ENCODE measurements at regions not wholly inside any gene's neighbourhood (a gene's known extent, or its start where the extent isn't known, plus 50 kb on each side); places are given as distances from the start of the nearest gene placed in this dataset.

DNA sequence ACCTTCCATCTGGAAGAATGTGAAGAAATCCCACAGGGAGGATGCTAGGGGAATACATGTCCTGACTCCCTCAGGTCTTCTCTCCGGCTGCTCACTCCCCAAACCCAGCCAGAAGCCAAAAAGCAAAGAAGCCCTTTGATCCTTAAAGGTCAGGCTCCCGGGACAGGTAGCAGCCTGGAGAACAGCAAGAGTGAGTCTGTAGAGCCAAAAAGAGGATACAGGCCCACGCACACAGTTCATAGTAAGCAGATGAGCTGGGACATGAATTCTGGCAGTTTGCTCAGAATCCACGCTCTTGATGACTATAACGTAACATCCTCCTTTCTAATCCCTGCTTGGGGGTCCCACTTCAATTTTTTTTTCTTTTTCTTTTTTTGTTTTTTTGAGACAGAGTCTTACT, 72.0 kb upstream of the SLC44A1 start:
- Histone ChIP-seq H3K4me3 (no peak overlapping the region), H3K27ac (no peak overlapping the region), H3K9ac (no peak overlapping the region), H3K9me3 (no peaks in the 10 kb centered on the region), H4K20me1 (no peaks in the 10 kb centered on the region), H3K4me1 (peaks cover 8% of the 10 kb centered on the region), H3K4me2 (no peak overlapping the region), H3K36me3 (no peaks in the 10 kb centered on the region), H3K27me3 (no peaks in the 10 kb centered on the region)
- no peak for TF ChIP-seq Cebpa-rat (IDR thresholded peaks at IDR 0.05)

GRCh38 chr9:105173306-105173705, 71.1 kb upstream of the SLC44A1 start:
- H3K9ac ChIP-seq: no peak overlapping the region
- no peaks in the 10 kb centered on the region for H3K36me3 ChIP-seq
- H3K9me3 ChIP-seq: no peaks in the 10 kb centered on the region
- no peaks in the 10 kb centered on the region for H3K27me3 ChIP-seq
- H3K4me1 ChIP-seq: peaks cover 8% of the 10 kb centered on the region
- H4K20me1 ChIP-seq: no peaks in the 10 kb centered on the region
- no peak for TF ChIP-seq Cebpa-rat (IDR thresholded peaks at IDR 0.05)
- H3K27ac ChIP-seq: no peak overlapping the region
- H3K4me2 ChIP-seq: no peak overlapping the region
- H3K4me3 ChIP-seq: no peak overlapping the region

GRCh38 chr9:105173826-105174225, 70.6 kb upstream of the SLC44A1 start:
- no peak overlapping the region for H3K4me3 ChIP-seq
- H3K27ac ChIP-seq: no peak overlapping the region
- no peaks in the 10 kb centered on the region for H3K27me3 ChIP-seq
- no peaks in the 10 kb centered on the region for H3K9me3 ChIP-seq
- H3K4me1 ChIP-seq: peaks cover 8% of the 10 kb centered on the region
- no peaks in the 10 kb centered on the region for H4K20me1 ChIP-seq
- H3K36me3 ChIP-seq: no peaks in the 10 kb centered on the region
- H3K4me2 ChIP-seq: no peak overlapping the region
- no peak for TF ChIP-seq Cebpa-rat (IDR thresholded peaks at IDR 0.05)
- no peak overlapping the region for H3K9ac ChIP-seq

- H3K9me3 ChIP-seq: no peaks in the 10 kb centered on the region
- H3K4me1 ChIP-seq: peaks cover 8% of the 10 kb centered on the region
- no peaks in the 10 kb centered on the region for H3K36me3 ChIP-seq
- no peak overlapping the region for H3K9ac ChIP-seq
- no peaks in the 10 kb centered on the region for H4K20me1 ChIP-seq
- no peak overlapping the region for H3K27ac ChIP-seq
- no peaks in the 10 kb centered on the region for H3K27me3 ChIP-seq
- H3K4me3 ChIP-seq: no peak overlapping the region
- no peak for TF ChIP-seq Cebpa-rat (IDR thresholded peaks at IDR 0.05)
- no peak overlapping the region for H3K4me2 ChIP-seq
Measured at GRCh38 chr9:105176194-105176593, 68.3 kb upstream of the SLC44A1 start.

DNA sequence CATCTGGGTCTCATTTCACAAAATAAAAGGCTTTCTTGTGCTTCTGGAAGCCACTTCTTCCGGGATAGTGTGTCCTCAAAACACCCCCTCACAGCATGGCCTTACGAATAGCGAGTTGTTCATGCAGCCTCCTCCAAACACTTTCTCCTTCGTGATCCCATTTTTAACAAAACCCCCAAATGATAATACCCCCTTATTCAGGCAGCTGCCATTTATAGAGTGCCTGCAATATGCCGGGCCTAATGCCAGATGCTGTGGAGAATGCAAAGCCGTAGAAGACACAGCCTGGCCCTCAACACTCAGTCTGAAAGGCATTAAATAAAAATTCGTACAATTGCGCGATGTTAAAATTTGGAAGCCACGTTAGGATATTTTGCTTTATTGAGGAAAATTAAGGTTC, 66.4 kb upstream of the SLC44A1 start:
- no peaks in the 10 kb centered on the region for H3K36me3 ChIP-seq
- H3K27me3 ChIP-seq: no peaks in the 10 kb centered on the region
- no peaks in the 10 kb centered on the region for H3K4me1 ChIP-seq
- TF ChIP-seq Cebpa-rat (IDR thresholded peaks at IDR 0.05): no peak
- no peak overlapping the region for H3K4me2 ChIP-seq
- H3K9ac ChIP-seq: no peak overlapping the region
- H4K20me1 ChIP-seq: no peaks in the 10 kb centered on the region
- no peak overlapping the region for H3K27ac ChIP-seq
- no peaks in the 10 kb centered on the region for H3K9me3 ChIP-seq
- H3K4me3 ChIP-seq: no peak overlapping the region

DNA sequence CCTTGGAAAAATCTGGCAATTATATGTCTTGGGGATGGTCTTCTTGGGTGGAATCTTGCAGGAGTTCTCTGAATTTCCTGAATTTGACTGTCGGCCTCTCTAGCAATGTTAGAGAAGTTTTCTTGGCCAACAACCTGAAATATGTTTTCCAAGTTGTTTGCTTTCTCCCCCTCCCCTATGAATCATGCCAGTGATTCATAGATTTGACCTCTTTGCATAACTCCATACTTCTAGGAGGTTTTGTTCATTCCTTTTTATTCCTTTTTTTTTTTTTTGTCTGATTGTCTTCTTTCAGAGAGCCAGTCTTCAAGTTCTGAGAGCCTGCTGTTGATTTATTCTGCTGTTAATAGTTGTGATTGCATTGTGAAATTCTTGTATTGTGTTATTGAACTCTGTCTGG, 56.7 kb upstream of the SLC44A1 start:
- no peaks in the 10 kb centered on the region for H3K27me3 ChIP-seq
- H3K4me3 ChIP-seq: no peak overlapping the region
- no peak for TF ChIP-seq Cebpa-rat (IDR thresholded peaks at IDR 0.05)
- H3K9me3 ChIP-seq: peaks cover 10% of the 10 kb centered on the region; the same call in 1 of the 2 replicates
- H3K27ac ChIP-seq: no peak overlapping the region
- H3K9ac ChIP-seq: no peak overlapping the region
- 0 out of 2 replicates have a peak, but pooled peaks cover 3% of the 10 kb centered on the region for H3K4me1 ChIP-seq
- H3K36me3 ChIP-seq: no peaks in the 10 kb centered on the region
- no peak overlapping the region for H3K4me2 ChIP-seq
- H4K20me1 ChIP-seq: no peaks in the 10 kb centered on the region

DNA sequence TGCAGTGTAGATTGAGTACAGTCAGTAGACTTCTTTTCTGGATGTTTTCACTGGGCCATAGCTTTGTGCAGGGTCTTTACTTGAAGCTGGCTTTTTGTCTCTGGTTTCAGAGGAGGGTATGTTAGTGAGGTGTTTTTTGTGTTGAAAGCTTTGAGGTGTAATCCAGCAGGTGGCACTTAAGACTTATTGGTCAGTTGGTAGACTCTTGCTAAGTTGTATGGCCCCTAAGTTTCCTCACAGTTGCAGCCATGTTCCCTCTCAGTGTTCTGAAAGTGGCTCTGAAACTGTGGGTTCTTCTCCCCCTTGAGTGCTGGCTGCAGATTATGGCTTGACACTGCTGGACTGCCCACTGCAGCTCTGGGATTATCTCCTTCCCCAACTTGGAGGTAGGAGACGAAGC, 55.7 kb upstream of the SLC44A1 start:
- no peaks in the 10 kb centered on the region for H3K36me3 ChIP-seq
- H3K4me2 ChIP-seq: no peak overlapping the region
- no peak for TF ChIP-seq Cebpa-rat (IDR thresholded peaks at IDR 0.05)
- no peak overlapping the region for H3K9ac ChIP-seq
- no peaks in the 10 kb centered on the region for H4K20me1 ChIP-seq
- H3K9me3 ChIP-seq: peaks cover 7% of the 10 kb centered on the region; the same call in 1 of the 2 replicates
- 0 out of 2 replicates have a peak, but pooled peaks cover 3% of the 10 kb centered on the region for H3K4me1 ChIP-seq
- no peaks in the 10 kb centered on the region for H3K27me3 ChIP-seq
- no peak overlapping the region for H3K4me3 ChIP-seq
- no peak overlapping the region for H3K27ac ChIP-seq

DNA sequence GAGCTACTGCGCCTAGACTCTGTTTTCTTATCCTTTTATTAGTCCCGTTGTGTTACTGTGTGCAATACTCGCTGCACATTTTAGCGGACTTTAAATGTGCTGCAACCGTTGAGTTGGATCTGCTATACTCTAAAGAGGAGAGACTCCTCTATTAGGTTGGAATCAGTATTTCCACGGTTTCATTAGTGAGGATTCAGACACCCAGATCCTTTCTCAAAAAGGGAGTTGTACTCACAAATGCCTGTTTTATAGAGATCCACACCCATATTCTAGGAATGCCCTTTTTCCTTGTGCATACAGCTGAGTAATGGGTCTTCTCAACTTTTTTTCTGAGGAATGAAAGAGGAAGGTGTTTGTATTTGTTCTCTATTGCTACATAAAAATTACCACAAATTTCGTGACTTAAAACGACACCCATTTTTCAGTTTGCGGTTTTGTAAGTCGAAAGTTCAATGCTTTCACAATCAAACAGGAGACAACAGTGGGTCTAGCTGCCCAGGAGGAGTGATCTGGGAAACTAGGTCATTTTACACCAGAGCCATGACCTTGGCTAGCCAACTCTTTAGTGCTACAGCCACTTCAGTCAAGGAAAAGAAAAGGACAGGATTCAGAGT, 52.8 kb upstream of the SLC44A1 start:
- no peak overlapping the region for H3K27ac ChIP-seq
- TF ChIP-seq Cebpa-rat (IDR thresholded peaks at IDR 0.05): no peak

GRCh38 chr9:105193560-105193959, 50.9 kb upstream of the SLC44A1 start:
- Histone ChIP-seq H3K4me3 (no peak overlapping the region), H3K4me1 (no peaks in the 10 kb centered on the region), H3K9ac (no peak overlapping the region), H3K36me3 (no peaks in the 10 kb centered on the region), H3K4me2 (no peak overlapping the region), H3K27me3 (no peaks in the 10 kb centered on the region), H4K20me1 (no peaks in the 10 kb centered on the region), H3K27ac (no peak overlapping the region), H3K9me3 (no peaks in the 10 kb centered on the region; the same call in 1 of the 2 replicates)
- no peak for TF ChIP-seq Cebpa-rat (IDR thresholded peaks at IDR 0.05)

More for the DNA sequence above, 52.8 kb upstream of the SLC44A1 start:
- Histone ChIP-seq H3K36me3 (no peaks in the 10 kb centered on the region), H3K4me2 (no peak overlapping the region), H4K20me1 (no peaks in the 10 kb centered on the region), H3K4me1 (no peaks in the 10 kb centered on the region), H3K9ac (no peak overlapping the region), H3K9me3 (no peaks in the 10 kb centered on the region; the same call in 1 of the 2 replicates), H3K27me3 (no peaks in the 10 kb centered on the region), H3K4me3 (no peak overlapping the region)

GRCh38 chr9:105194234-105194633, 50.2 kb upstream of the SLC44A1 start:
- Histone ChIP-seq H3K9ac (no peak overlapping the region), H3K4me1 (no peaks in the 10 kb centered on the region), H3K36me3 (no peaks in the 10 kb centered on the region), H3K4me2 (no peak overlapping the region), H3K4me3 (no peak overlapping the region), H3K27ac (no peak overlapping the region), H3K9me3 (no peaks in the 10 kb centered on the region; the same call in 1 of the 2 replicates), H4K20me1 (no peaks in the 10 kb centered on the region), H3K27me3 (no peaks in the 10 kb centered on the region)
- no peak for TF ChIP-seq Cebpa-rat (IDR thresholded peaks at IDR 0.05)
